HepG2 (cell line): ENCODE measurements at regions not wholly inside any gene's neighbourhood (a gene's known extent, or its start where the extent isn't known, plus 50 kb on each side); places are given as distances from the start of the nearest gene placed in this dataset.

Experiments used
- ATAC-seq: fragments of 200-7000 bp; cut with Tn5 transposase; 3 replicates; pipeline ENCODE4 v1.9.1; 2020; ENCODE audit warnings: mild to moderate bottlenecking, moderate library complexity
- BruUV-seq: library from RNA; stranded (reverse); fragments of 400-500 nt; replicated peaks from 2 replicates; lab custom pipeline; 2021; lab: Mats Ljungman, UMichigan
- CTCF ChIA-PET: fragments of 300-600 bp; formaldehyde crosslinking; extraction: SDS; loops from one replicate; lab custom pipeline; 2021; ENCODE audit warnings: low total read pairs, inconsistent platforms, low intra/inter-chr PET ratio; lab: Yijun Ruan, JAX
- POLR2A ChIA-PET: fragments of 350-600 bp; sonication (Branson Sonifier 250); formaldehyde crosslinking; loops from one replicate; lab custom pipeline; 2020; ENCODE audit warnings: antibody characterized with exemption, inconsistent platforms; lab: Yijun Ruan, JAX
- DNase-seq: peaks from one replicate; pipeline ENCODE4 v3.0.0-alpha.2; 2015; ENCODE audit warnings: low spot score
- FAIRE-seq: peaks from 3 replicates; lab custom pipeline; 2011; peaks lifted over from hg19 to GRCh38; lab: Jason Lieb, UNC
- H2AFZ ChIP-seq: one replicate; pipeline ENCODE4 v1.6.1; 2011; ENCODE audit warnings: low read length, inconsistent platforms
- H3K27ac ChIP-seq: fragments of 300-600 bp; 3 replicates; pipeline ENCODE4 v1.8.0; 2011; ENCODE audit warnings: mixed run types, mild to moderate bottlenecking, mixed read lengths, low read length, inconsistent platforms; ENCODE audit not compliant: insufficient read depth; ENCODE audit errors: extremely low read length
- H3K27me3 ChIP-seq, 2 experiments: fragments of 200-600 bp in 1 of 2; 2 replicates in 1 of 2; 3 replicates in 1 of 2; pipeline versions ENCODE4 v1.6.0 to v1.8.0; 2011; ENCODE audit warnings: low read length in 2 of 2, mild to moderate bottlenecking in 2 of 2, moderate library complexity in 2 of 2, inconsistent platforms in 1 of 2; ENCODE audit not compliant: insufficient read depth in 2 of 2, control insufficient read depth in 1 of 2
- H3K36me3 ChIP-seq, 2 experiments: fragments of 200-600 bp in 1 of 2; replicated peaks in 1 of 2; 2 replicates in 1 of 2; 3 replicates in 1 of 2; pipeline versions ENCODE4 v1.5.1 to v1.8.0; 2011; ENCODE audit warnings: low read length in 2 of 2, inconsistent platforms in 1 of 2; ENCODE audit not compliant: insufficient read depth in 2 of 2, control insufficient read depth in 1 of 2
- H3K4me1 ChIP-seq: 2 replicates; pipeline ENCODE4 v1.5.1; 2012; ENCODE audit warnings: low read length, inconsistent platforms; ENCODE audit not compliant: insufficient read depth
- H3K4me2 ChIP-seq: 2 replicates; pipeline ENCODE4 v1.6.0; 2011; ENCODE audit warnings: low read depth, low read length, inconsistent platforms
- H3K4me3 ChIP-seq, 3 experiments: fragments of 200-600 bp in 1 of 3; sonication (generic), shearing (Covaris generic) in 1 of 3; replicated peaks in 1 of 3; 2 replicates each; pipeline ENCODE4 v1.5.1; 2011 to 2016; ENCODE audit warnings: low read length in 3 of 3, inconsistent platforms in 2 of 3, low read depth in 2 of 3, mild to moderate bottlenecking in 2 of 3, control low read depth in 1 of 3, mixed read lengths in 1 of 3; ENCODE audit not compliant: insufficient read depth in 1 of 3
- H3K79me2 ChIP-seq: one replicate; pipeline ENCODE4 v1.6.1; 2011; ENCODE audit warnings: low read length, inconsistent platforms; ENCODE audit not compliant: insufficient read depth
- H3K9ac ChIP-seq: 2 replicates; pipeline ENCODE4 v1.6.0; 2011; ENCODE audit warnings: mild to moderate bottlenecking, low read depth, low read length, inconsistent platforms; ENCODE audit not compliant: insufficient read depth
- H3K9me3 ChIP-seq: 2 replicates; pipeline ENCODE4 v1.5.1; 2012; ENCODE audit warnings: mild to moderate bottlenecking, low read length
- H4K20me1 ChIP-seq: 2 replicates; pipeline ENCODE4 v1.6.0; 2011; ENCODE audit warnings: inconsistent platforms, mild to moderate bottlenecking, low read length, moderate library complexity; ENCODE audit not compliant: insufficient read depth
- HOXA9 ChIP-seq: sonication (generic); formaldehyde crosslinking; IDR thresholded peaks from 2 replicates; pipeline ENCODE4 v1.8.1; 2022; ENCODE audit warnings: missing genetic modification reagents, mild to moderate bottlenecking, moderate library complexity, borderline replicate concordance
- NFIB ChIP-seq: sonication (generic); formaldehyde crosslinking; IDR thresholded peaks from 2 replicates; pipeline ENCODE4 v1.9.0; 2021; ENCODE audit warnings: missing genetic modification reagents, mild to moderate bottlenecking, borderline replicate concordance
- RBAK ChIP-seq: sonication (generic); formaldehyde crosslinking; IDR thresholded peaks from 2 replicates; pipeline ENCODE4 v1.5.1; 2020; ENCODE audit warnings: mild to moderate bottlenecking, missing genetic modification reagents
- ZNF17 ChIP-seq: sonication (generic); formaldehyde crosslinking; IDR thresholded peaks from 2 replicates; pipeline ENCODE4 v1.5.0; 2020; ENCODE audit warnings: mild to moderate bottlenecking, missing genetic modification reagents
- ZNF207 ChIP-seq: fragments of 450-650 bp; IDR thresholded peaks from 2 replicates; pipeline ENCODE4 v1.6.1; 2016; ENCODE audit warnings: antibody characterized with exemption, borderline replicate concordance
- ZNF557 ChIP-seq: sonication (generic); formaldehyde crosslinking; IDR thresholded peaks from 2 replicates; pipeline ENCODE4 v1.4.0; 2020; ENCODE audit warnings: missing genetic modification reagents
- WGBS: methylation state at CpG from one replicate; pipeline ENCODE4 v1.1.6; 2017; ENCODE audit warnings: low lambda C conversion rate; 5-methylcytosine and 5-hydroxymethylcytosine counted together
- in situ Hi-C: cut with HindIII; loops from 2 replicates; pipeline ENCODE4 v1.10.0; 2017; ENCODE audit warnings: low pct_unique_long_range_greater_than_20kb; ENCODE audit not compliant: extremely low pct_ligation_motif_present
- intact Hi-C: fragments of 100-400 bp; cut with micrococcal nuclease; formaldehyde crosslinking; loops from one replicate; pipeline ENCODE4 v1.10.0; 2022; ENCODE audit not compliant: unreplicated experiment
- TF ChIP-seq, protein P1 (sequence below): sonication (generic); formaldehyde crosslinking; conservative IDR thresholded peaks from 2 replicates; pipeline ENCODE4 v1.4.0; 2020; ENCODE audit warnings: mild to moderate bottlenecking, missing genetic modification reagents, moderate library complexity
- TF ChIP-seq, protein P2 (sequence below): sonication (generic); formaldehyde crosslinking; IDR thresholded peaks from 2 replicates; pipeline ENCODE4 v1.5.0; 2020; ENCODE audit warnings: mild to moderate bottlenecking, missing genetic modification reagents
- TF ChIP-seq, protein P3 (sequence below): sonication (generic); formaldehyde crosslinking; IDR thresholded peaks from 2 replicates; pipeline ENCODE4 v1.4.0; 2020; ENCODE audit warnings: mild to moderate bottlenecking, missing genetic modification reagents

DNA sequence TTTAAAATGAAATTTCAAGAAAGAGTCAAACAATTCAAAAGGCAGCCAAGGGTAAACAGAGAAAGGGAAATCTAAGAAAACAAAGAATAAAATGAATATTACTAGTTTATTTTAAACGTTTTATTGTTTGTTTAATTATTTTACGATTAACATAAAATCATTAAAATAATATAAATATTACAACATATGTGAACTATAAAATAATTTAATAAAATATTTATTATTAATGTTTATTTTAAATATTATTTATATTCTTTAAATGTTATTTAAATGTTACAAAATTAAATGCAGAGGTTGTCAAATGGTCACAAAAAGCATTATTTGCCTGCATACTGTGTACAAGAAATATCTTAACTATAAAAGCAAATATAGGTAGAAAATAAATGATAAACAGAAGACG, 786.7 kb upstream of the GHITM start:
- Histone ChIP-seq H3K4me1 (no peaks in the 10 kb centered on the region), H3K4me3 (no peak overlapping the region), H4K20me1 (no peaks in the 10 kb centered on the region), H3K27me3 (no peaks in the 10 kb centered on the region), H3K9me3 (peaks cover 58% of the 10 kb centered on the region), H2AFZ (no peak overlapping the region)
- CTCF ChIA-PET = no interaction called here
- intact Hi-C loops = no loop called here
- POLR2A ChIA-PET = no interaction called here
- TF ChIP-seq NFIB (CRISPR knock-in tag) = no peak
- TF ChIP-seq ZNF557 (CRISPR knock-in tag) = no peak
- TF ChIP-seq, protein P1, sequence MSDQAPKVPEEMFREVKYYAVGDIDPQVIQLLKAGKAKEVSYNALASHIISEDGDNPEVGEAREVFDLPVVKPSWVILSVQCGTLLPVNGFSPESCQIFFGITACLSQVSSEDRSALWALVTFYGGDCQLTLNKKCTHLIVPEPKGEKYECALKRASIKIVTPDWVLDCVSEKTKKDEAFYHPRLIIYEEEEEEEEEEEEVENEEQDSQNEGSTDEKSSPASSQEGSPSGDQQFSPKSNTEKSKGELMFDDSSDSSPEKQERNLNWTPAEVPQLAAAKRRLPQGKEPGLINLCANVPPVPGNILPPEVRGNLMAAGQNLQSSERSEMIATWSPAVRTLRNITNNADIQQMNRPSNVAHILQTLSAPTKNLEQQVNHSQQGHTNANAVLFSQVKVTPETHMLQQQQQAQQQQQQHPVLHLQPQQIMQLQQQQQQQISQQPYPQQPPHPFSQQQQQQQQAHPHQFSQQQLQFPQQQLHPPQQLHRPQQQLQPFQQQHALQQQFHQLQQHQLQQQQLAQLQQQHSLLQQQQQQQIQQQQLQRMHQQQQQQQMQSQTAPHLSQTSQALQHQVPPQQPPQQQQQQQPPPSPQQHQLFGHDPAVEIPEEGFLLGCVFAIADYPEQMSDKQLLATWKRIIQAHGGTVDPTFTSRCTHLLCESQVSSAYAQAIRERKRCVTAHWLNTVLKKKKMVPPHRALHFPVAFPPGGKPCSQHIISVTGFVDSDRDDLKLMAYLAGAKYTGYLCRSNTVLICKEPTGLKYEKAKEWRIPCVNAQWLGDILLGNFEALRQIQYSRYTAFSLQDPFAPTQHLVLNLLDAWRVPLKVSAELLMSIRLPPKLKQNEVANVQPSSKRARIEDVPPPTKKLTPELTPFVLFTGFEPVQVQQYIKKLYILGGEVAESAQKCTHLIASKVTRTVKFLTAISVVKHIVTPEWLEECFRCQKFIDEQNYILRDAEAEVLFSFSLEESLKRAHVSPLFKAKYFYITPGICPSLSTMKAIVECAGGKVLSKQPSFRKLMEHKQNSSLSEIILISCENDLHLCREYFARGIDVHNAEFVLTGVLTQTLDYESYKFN (CRISPR knock-in tag) = no peak
- TF ChIP-seq, all 625 proteins: peak for 0
- DNase-seq = no peak
- Histone ChIP-seq H3K4me2 (no peak overlapping the region), H3K79me2 (no peaks in the 10 kb centered on the region), H3K36me3 (no peaks in the 10 kb centered on the region), H3K9ac (no peak overlapping the region), H3K27ac (no peak overlapping the region)
- in situ Hi-C loops = no loop called here
- ATAC-seq = no peak
- no peak for FAIRE-seq
- WGBS = 7% methylated on average over 3 of the region's 3 CpGs
- BruUV-seq = no TSS peak

DNA sequence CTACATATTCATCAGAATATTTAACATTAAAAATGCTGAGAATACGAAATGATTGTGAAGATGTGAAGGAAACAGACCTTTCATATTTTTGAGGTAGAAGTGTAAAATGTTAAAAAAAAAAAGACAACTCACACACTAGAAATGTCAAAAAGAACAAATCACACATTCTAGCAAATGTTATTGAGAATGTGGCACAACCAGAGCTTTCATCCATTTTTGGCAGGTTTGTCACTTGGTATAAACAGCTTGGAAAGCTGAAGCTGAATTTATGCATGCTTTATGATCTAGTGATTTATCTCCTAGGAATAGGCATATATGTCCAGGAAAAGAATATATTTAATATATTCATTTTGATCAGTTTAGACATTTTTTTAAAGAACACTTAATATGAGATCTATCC, 784.9 kb upstream of the GHITM start:
- no peak overlapping the region for H3K4me3 ChIP-seq
- DNase-seq (no peak), ATAC-seq (no peak), FAIRE-seq (no peak)
- no peaks in the 10 kb centered on the region for H3K4me1 ChIP-seq
- WGBS = 0% methylated on average over 1 of the region's 1 CpG
- in situ Hi-C loops = no loop called here
- no peaks in the 10 kb centered on the region for H3K79me2 ChIP-seq
- no TSS peak for BruUV-seq
- H2AFZ ChIP-seq = no peak overlapping the region
- H3K36me3 ChIP-seq = no peaks in the 10 kb centered on the region
- POLR2A ChIA-PET = no interaction called here
- CTCF ChIA-PET = no interaction called here
- H3K4me2 ChIP-seq = no peak overlapping the region
- peaks cover 56% of the 10 kb centered on the region for H3K9me3 ChIP-seq
- no peak overlapping the region for H3K27ac ChIP-seq
- no peaks in the 10 kb centered on the region for H3K27me3 ChIP-seq
- intact Hi-C loops = no loop called here
- H4K20me1 ChIP-seq = no peaks in the 10 kb centered on the region
- no peak overlapping the region for H3K9ac ChIP-seq
- TF ChIP-seq, protein P2, sequence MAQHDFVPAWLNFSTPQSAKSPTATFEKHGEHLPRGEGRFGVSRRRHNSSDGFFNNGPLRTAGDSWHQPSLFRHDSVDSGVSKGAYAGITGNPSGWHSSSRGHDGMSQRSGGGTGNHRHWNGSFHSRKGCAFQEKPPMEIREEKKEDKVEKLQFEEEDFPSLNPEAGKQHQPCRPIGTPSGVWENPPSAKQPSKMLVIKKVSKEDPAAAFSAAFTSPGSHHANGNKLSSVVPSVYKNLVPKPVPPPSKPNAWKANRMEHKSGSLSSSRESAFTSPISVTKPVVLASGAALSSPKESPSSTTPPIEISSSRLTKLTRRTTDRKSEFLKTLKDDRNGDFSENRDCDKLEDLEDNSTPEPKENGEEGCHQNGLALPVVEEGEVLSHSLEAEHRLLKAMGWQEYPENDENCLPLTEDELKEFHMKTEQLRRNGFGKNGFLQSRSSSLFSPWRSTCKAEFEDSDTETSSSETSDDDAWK (CRISPR knock-in tag) = no peak
- TF ChIP-seq ZNF207 (no peak), RBAK (no peak), HOXA9 (CRISPR knock-in tag) (no peak), ZNF17 (CRISPR knock-in tag) (no peak)
- TF ChIP-seq, protein P3, sequence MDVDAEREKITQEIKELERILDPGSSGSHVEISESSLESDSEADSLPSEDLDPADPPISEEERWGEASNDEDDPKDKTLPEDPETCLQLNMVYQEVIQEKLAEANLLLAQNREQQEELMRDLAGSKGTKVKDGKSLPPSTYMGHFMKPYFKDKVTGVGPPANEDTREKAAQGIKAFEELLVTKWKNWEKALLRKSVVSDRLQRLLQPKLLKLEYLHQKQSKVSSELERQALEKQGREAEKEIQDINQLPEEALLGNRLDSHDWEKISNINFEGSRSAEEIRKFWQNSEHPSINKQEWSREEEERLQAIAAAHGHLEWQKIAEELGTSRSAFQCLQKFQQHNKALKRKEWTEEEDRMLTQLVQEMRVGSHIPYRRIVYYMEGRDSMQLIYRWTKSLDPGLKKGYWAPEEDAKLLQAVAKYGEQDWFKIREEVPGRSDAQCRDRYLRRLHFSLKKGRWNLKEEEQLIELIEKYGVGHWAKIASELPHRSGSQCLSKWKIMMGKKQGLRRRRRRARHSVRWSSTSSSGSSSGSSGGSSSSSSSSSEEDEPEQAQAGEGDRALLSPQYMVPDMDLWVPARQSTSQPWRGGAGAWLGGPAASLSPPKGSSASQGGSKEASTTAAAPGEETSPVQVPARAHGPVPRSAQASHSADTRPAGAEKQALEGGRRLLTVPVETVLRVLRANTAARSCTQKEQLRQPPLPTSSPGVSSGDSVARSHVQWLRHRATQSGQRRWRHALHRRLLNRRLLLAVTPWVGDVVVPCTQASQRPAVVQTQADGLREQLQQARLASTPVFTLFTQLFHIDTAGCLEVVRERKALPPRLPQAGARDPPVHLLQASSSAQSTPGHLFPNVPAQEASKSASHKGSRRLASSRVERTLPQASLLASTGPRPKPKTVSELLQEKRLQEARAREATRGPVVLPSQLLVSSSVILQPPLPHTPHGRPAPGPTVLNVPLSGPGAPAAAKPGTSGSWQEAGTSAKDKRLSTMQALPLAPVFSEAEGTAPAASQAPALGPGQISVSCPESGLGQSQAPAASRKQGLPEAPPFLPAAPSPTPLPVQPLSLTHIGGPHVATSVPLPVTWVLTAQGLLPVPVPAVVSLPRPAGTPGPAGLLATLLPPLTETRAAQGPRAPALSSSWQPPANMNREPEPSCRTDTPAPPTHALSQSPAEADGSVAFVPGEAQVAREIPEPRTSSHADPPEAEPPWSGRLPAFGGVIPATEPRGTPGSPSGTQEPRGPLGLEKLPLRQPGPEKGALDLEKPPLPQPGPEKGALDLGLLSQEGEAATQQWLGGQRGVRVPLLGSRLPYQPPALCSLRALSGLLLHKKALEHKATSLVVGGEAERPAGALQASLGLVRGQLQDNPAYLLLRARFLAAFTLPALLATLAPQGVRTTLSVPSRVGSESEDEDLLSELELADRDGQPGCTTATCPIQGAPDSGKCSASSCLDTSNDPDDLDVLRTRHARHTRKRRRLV (CRISPR knock-in tag) = no peak
